ENCODE measurements at regions not wholly inside any gene's neighbourhood (a gene's known extent, or its start where the extent isn't known, plus 50 kb on each side); places are given as distances from the start of the nearest gene placed in this dataset.

GRCh38 chr2:226059961-226060627 lies 660.6 kb downstream of the NYAP2 start:
- Histone ChIP-seq H3K27ac (ENCODE audit: low read depth, low read length, poor library complexity, severe bottlenecking) (no peak overlapping the region), H3K27me3 (ENCODE audit: insufficient read depth, low read length) (no peaks in the 10 kb centered on the region), H3F3A (ENCODE audit: insufficient read depth, low read length) (no peaks in the 10 kb centered on the region), H3K9ac (ENCODE audit: low read length) (no peak overlapping the region), H3K4me2 (ENCODE audit: low read length) (no peak overlapping the region), H3K4me1 (ENCODE audit: insufficient read depth, low read length, severe bottlenecking) (no peaks in the 10 kb centered on the region), H4K20me1 (ENCODE audit: insufficient read depth, low read length) (no peaks in the 10 kb centered on the region), H3K79me2 (ENCODE audit: insufficient read depth, low read length) (no peaks in the 10 kb centered on the region), H2AFZ (ENCODE audit: low read length) (no peak overlapping the region), H3K9me2 (ENCODE audit: low read depth, low read length) (no peaks in the 10 kb centered on the region), H3K36me3 (ENCODE audit: insufficient read depth, low read length) (no peaks in the 10 kb centered on the region), H3K9me3 (ENCODE audit: low read length) (no peaks in the 10 kb centered on the region), H3K4me3 (ENCODE audit: low read depth, low read length, poor library complexity, severe bottlenecking) (no peak overlapping the region)
- no peak for TF ChIP-seq EZH2 (IDR thresholded peaks at IDR 0.05; ENCODE audit: borderline replicate concordance, low read length)
- TF ChIP-seq, protein P1, sequence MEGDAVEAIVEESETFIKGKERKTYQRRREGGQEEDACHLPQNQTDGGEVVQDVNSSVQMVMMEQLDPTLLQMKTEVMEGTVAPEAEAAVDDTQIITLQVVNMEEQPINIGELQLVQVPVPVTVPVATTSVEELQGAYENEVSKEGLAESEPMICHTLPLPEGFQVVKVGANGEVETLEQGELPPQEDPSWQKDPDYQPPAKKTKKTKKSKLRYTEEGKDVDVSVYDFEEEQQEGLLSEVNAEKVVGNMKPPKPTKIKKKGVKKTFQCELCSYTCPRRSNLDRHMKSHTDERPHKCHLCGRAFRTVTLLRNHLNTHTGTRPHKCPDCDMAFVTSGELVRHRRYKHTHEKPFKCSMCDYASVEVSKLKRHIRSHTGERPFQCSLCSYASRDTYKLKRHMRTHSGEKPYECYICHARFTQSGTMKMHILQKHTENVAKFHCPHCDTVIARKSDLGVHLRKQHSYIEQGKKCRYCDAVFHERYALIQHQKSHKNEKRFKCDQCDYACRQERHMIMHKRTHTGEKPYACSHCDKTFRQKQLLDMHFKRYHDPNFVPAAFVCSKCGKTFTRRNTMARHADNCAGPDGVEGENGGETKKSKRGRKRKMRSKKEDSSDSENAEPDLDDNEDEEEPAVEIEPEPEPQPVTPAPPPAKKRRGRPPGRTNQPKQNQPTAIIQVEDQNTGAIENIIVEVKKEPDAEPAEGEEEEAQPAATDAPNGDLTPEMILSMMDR (IDR thresholded peaks at IDR 0.05; ENCODE audit: low read length), result no peak

- no peak for TF ChIP-seq EZH2 (IDR thresholded peaks at IDR 0.05; ENCODE audit: borderline replicate concordance, low read length)
- TF ChIP-seq, protein P1 (IDR thresholded peaks at IDR 0.05; ENCODE audit: low read length), result no peak
- H3K9me2 ChIP-seq (ENCODE audit: low read depth, low read length), result no peaks in the 10 kb centered on the region
- no peak overlapping the region for H3K4me3 ChIP-seq (ENCODE audit: low read depth, low read length, poor library complexity, severe bottlenecking)
Measured at GRCh38 chr2:226057914-226058313, 658.4 kb downstream of the NYAP2 start.

GRCh38 chr2:226057365-226057764 lies 657.9 kb downstream of the NYAP2 start:
- no peaks in the 10 kb centered on the region for H3K9me2 ChIP-seq (ENCODE audit: low read depth, low read length)
- H3K36me3 ChIP-seq (ENCODE audit: insufficient read depth, low read length), result no peaks in the 10 kb centered on the region
- H3K4me2 ChIP-seq (ENCODE audit: low read length), result no peak overlapping the region
- no peaks in the 10 kb centered on the region for H4K20me1 ChIP-seq (ENCODE audit: insufficient read depth, low read length)
- no peaks in the 10 kb centered on the region for H3K4me1 ChIP-seq (ENCODE audit: insufficient read depth, low read length, severe bottlenecking)
- TF ChIP-seq EZH2 (IDR thresholded peaks at IDR 0.05; ENCODE audit: borderline replicate concordance, low read length), result no peak
- TF ChIP-seq, protein P1 (IDR thresholded peaks at IDR 0.05; ENCODE audit: low read length), result no peak
- H3F3A ChIP-seq (ENCODE audit: insufficient read depth, low read length), result no peaks in the 10 kb centered on the region
- no peak overlapping the region for H3K27ac ChIP-seq (ENCODE audit: low read depth, low read length, poor library complexity, severe bottlenecking)
- no peak overlapping the region for H3K9ac ChIP-seq (ENCODE audit: low read length)
- no peaks in the 10 kb centered on the region for H3K79me2 ChIP-seq (ENCODE audit: insufficient read depth, low read length)
- no peaks in the 10 kb centered on the region for H3K27me3 ChIP-seq (ENCODE audit: insufficient read depth, low read length)
- no peak overlapping the region for H3K4me3 ChIP-seq (ENCODE audit: low read depth, low read length, poor library complexity, severe bottlenecking)
- H2AFZ ChIP-seq (ENCODE audit: low read length), result no peak overlapping the region
- no peaks in the 10 kb centered on the region for H3K9me3 ChIP-seq (ENCODE audit: low read length)

More at GRCh38 chr2:226057914-226058313, 658.4 kb downstream of the NYAP2 start:
- no peak overlapping the region for H3K27ac ChIP-seq (ENCODE audit: low read depth, low read length, poor library complexity, severe bottlenecking)
- no peaks in the 10 kb centered on the region for H3K4me1 ChIP-seq (ENCODE audit: insufficient read depth, low read length, severe bottlenecking)
- no peaks in the 10 kb centered on the region for H3K79me2 ChIP-seq (ENCODE audit: insufficient read depth, low read length)
- no peaks in the 10 kb centered on the region for H4K20me1 ChIP-seq (ENCODE audit: insufficient read depth, low read length)
- no peaks in the 10 kb centered on the region for H3K36me3 ChIP-seq (ENCODE audit: insufficient read depth, low read length)
- no peak overlapping the region for H2AFZ ChIP-seq (ENCODE audit: low read length)
- no peaks in the 10 kb centered on the region for H3K27me3 ChIP-seq (ENCODE audit: insufficient read depth, low read length)
- H3K9ac ChIP-seq (ENCODE audit: low read length), result no peak overlapping the region
- no peaks in the 10 kb centered on the region for H3K9me3 ChIP-seq (ENCODE audit: low read length)
- no peaks in the 10 kb centered on the region for H3F3A ChIP-seq (ENCODE audit: insufficient read depth, low read length)
- H3K4me2 ChIP-seq (ENCODE audit: low read length), result no peak overlapping the region

All from OCI-LY1 (cell line).